ENCODE measurements at regions not wholly inside any gene's neighbourhood (a gene's known extent, or its start where the extent isn't known, plus 50 kb on each side); places are given as distances from the start of the nearest gene placed in this dataset.

- in situ Hi-C loops (cut with HindIII; ENCODE audit: low sequenced_read_pairs): no loop called here
These were observed 183.8 kb upstream of the NTM start for GRCh38 chr11:131186629-131187101.

GRCh38 chr11:131190446-131190845 is 180.0 kb upstream of the NTM start:
- in situ Hi-C loops (cut with HindIII; ENCODE audit: low sequenced_read_pairs): no loop called here

- in situ Hi-C loops (cut with HindIII; ENCODE audit: low sequenced_read_pairs): no loop called here
These were observed 178.8 kb upstream of the NTM start for GRCh38 chr11:131191606-131192005.

- in situ Hi-C loops (cut with HindIII; ENCODE audit: low sequenced_read_pairs): no loop called here
These were observed 177.8 kb upstream of the NTM start for GRCh38 chr11:131192628-131193027.

GRCh38 chr11:131193031-131193501 is 177.3 kb upstream of the NTM start:
- in situ Hi-C loops (cut with HindIII; ENCODE audit: low sequenced_read_pairs): no loop called here

- in situ Hi-C loops (cut with HindIII; ENCODE audit: low sequenced_read_pairs): no loop called here
These were observed 175.7 kb upstream of the NTM start for GRCh38 chr11:131194726-131195125.

- in situ Hi-C loops (cut with HindIII; ENCODE audit: low sequenced_read_pairs): no loop called here
These were observed 174.5 kb upstream of the NTM start for GRCh38 chr11:131195661-131196517.

GRCh38 chr11:131198161-131199014 is 172.0 kb upstream of the NTM start:
- in situ Hi-C loops (cut with HindIII; ENCODE audit: low sequenced_read_pairs): no loop called here

- in situ Hi-C loops (cut with HindIII; ENCODE audit: low sequenced_read_pairs): no loop called here
These were observed 171.5 kb upstream of the NTM start for GRCh38 chr11:131199015-131199280.

GRCh38 chr11:131201674-131202073 is 168.7 kb upstream of the NTM start:
- in situ Hi-C loops (cut with HindIII; ENCODE audit: low sequenced_read_pairs): no loop called here

GRCh38 chr11:131203040-131203439 is 167.4 kb upstream of the NTM start:
- in situ Hi-C loops (cut with HindIII; ENCODE audit: low sequenced_read_pairs): no loop called here

- in situ Hi-C loops (cut with HindIII; ENCODE audit: low sequenced_read_pairs): no loop called here
These were observed 166.1 kb upstream of the NTM start for GRCh38 chr11:131204282-131204681.

- in situ Hi-C loops (cut with HindIII; ENCODE audit: low sequenced_read_pairs): no loop called here
These were observed 165.5 kb upstream of the NTM start for GRCh38 chr11:131204765-131205380.

GRCh38 chr11:131206671-131207070 is 163.7 kb upstream of the NTM start:
- in situ Hi-C loops (cut with HindIII; ENCODE audit: low sequenced_read_pairs): no loop called here

- in situ Hi-C loops (cut with HindIII; ENCODE audit: low sequenced_read_pairs): no loop called here
These were observed 162.5 kb upstream of the NTM start for GRCh38 chr11:131207901-131208300.

- in situ Hi-C loops (cut with HindIII; ENCODE audit: low sequenced_read_pairs): no loop called here
These were observed 152.8 kb upstream of the NTM start for GRCh38 chr11:131217313-131218310.

GRCh38 chr11:131218542-131218941 is 151.9 kb upstream of the NTM start:
- in situ Hi-C loops (cut with HindIII; ENCODE audit: low sequenced_read_pairs): no loop called here

GRCh38 chr11:131219646-131220045 is 150.8 kb upstream of the NTM start:
- in situ Hi-C loops (cut with HindIII; ENCODE audit: low sequenced_read_pairs): no loop called here

GRCh38 chr11:131223198-131223991 is 147.0 kb upstream of the NTM start:
- in situ Hi-C loops (cut with HindIII; ENCODE audit: low sequenced_read_pairs): no loop called here
